BE2C (cell line): ENCODE measurements at regions not wholly inside any gene's neighbourhood (a gene's known extent, or its start where the extent isn't known, plus 50 kb on each side); places are given as distances from the start of the nearest gene placed in this dataset.

Experiments
- DNase-seq: peaks from one replicate; pipeline ENCODE4 v3.0.0-alpha.2; 2020
- H3K27me3 ChIP-seq: fragments of 250-450 bp; sonication (Bioruptor Pico); 2 replicates; pipeline ENCODE4 v1.5.1; 2020; ENCODE audit warnings: mild to moderate bottlenecking
- H3K36me3 ChIP-seq: fragments of 250-450 bp; sonication (Bioruptor Pico); 2 replicates; pipeline ENCODE4 v1.5.1; 2020; ENCODE audit warnings: mild to moderate bottlenecking
- H3K4me1 ChIP-seq: fragments of 250-450 bp; sonication (Bioruptor Pico); 2 replicates; pipeline ENCODE4 v1.5.1; 2020
- H3K4me3 ChIP-seq: 2 replicates; pipeline ENCODE4 v1.5.1; 2011; ENCODE audit warnings: low read depth, low read length
- H3K9me3 ChIP-seq: fragments of 250-450 bp; sonication (Bioruptor Pico); 2 replicates; pipeline ENCODE4 v1.5.1; 2020
- CTCF ChIP-seq: IDR thresholded peaks from 2 replicates; pipeline ENCODE4 v1.5.1; 2012; ENCODE audit warnings: mild to moderate bottlenecking, low read depth, low read length

GRCh38 chr5:115419846-115420585, 123.6 kb upstream of the CCDC112 start:
- no peak for DNase-seq
- Histone ChIP-seq H3K4me1 (no peaks in the 10 kb centered on the region), H3K36me3 (no peaks in the 10 kb centered on the region), H3K9me3 (no peaks in the 10 kb centered on the region), H3K27me3 (0 out of 2 replicates have a peak, but pooled peaks cover 2% of the 10 kb centered on the region), H3K4me3 (no peak overlapping the region)
- no peak for TF ChIP-seq CTCF

DNA sequence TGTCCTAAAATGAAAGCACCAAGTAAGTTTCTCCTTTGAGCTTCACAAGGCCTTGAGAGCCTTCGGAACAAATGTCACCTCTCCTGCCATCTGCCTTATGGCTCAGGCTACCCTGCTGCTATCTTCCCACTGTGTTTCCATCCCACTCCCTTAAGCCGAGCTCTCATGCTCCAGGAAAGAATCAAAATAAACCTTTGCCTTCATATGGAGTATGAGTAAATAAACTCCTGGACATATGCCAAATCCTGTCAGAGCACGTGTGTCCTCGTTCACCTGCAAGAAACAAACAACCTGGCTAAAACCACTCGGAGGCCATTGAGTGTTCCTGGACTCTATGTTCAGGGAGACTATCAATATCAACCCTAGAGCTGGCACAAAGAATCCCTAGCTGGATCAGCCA, 122.3 kb upstream of the CCDC112 start:
- no peak overlapping the region for H3K4me3 ChIP-seq
- TF ChIP-seq CTCF, result no peak
- DNase-seq, result no peak
- H3K36me3 ChIP-seq, result no peaks in the 10 kb centered on the region
- H3K9me3 ChIP-seq, result no peaks in the 10 kb centered on the region
- no peaks in the 10 kb centered on the region for H3K4me1 ChIP-seq
- H3K27me3 ChIP-seq, result 0 out of 2 replicates have a peak, but pooled peaks cover 2% of the 10 kb centered on the region

DNA sequence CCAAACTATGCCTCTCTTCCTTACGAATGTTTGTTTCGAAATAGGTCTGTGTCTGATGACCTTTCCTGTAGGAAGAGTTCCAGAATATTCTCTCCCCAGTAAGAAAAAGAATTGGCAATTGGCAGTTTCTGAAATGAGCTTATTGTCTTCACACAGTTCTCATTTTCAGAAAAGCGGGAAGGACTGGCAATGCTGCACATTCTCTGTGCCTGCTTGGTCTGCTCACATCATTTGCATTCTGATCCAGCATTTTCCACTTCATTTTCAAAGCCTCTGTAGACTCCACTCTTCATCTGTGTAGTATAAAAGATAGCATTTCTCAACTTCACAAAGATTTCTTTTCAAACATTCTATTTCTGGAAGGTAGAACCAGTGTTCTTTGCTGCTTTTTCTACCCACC, 120.6 kb upstream of the CCDC112 start:
- H3K4me3 ChIP-seq, result no peak overlapping the region
- no peaks in the 10 kb centered on the region for H3K36me3 ChIP-seq
- no peaks in the 10 kb centered on the region for H3K9me3 ChIP-seq
- 0 out of 2 replicates have a peak, but pooled peaks cover 2% of the 10 kb centered on the region for H3K27me3 ChIP-seq
- no peak for TF ChIP-seq CTCF
- H3K4me1 ChIP-seq, result no peaks in the 10 kb centered on the region
- no peak for DNase-seq

DNA sequence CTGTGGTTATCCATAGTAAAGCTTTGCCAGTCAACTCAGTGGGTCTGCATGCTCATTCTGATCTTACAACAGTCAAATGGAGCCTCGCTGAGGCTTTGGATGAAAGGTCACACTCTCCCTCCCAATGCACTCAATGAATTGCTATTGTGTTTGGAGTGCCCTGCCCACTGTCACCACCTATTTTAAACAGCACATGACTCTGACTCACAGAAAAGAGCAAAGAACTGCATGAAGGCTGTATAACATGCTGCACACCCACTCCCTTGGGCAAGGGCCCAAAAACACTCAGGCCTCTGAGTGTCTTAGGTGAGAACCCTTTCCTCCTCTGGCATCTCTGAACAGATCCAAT, 118.7 kb upstream of the CCDC112 start:
- no peak for TF ChIP-seq CTCF
- no peaks in the 10 kb centered on the region for H3K4me1 ChIP-seq
- DNase-seq, result no peak

DNA sequence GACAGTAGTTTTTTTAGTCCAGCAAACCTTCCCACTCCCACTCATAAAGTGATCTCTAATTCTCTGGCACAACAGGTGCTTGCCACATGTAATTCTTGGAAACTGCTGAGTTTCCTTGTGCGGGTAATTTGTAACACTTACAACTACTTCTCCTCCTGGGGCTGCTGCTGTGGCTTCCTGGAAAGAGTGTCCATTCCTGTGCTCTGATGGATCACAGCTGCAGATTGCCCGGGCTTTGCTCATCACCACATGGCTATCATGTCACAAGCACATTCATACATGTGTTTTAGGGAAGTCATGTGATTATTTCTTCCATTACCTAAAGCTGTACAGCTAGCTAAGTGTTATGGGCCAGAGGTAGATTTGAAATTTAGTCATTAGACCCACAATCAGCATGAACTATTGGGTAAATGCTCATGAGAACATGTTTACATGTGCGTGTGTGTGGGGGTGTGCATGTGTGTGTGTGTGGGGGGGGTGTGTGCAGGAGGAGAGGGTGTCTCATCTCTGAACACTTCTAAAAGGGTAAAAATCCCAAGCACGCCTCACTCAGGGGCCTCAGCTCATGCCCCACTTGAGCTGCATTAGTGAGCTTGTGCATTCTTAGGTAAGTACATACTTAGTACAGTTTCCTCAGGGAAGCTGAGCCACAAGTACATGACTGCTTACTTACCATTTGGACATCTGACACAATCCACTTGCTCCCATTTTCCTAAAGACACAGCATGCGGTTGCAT, 118.1 kb upstream of the CCDC112 start:
- no peaks in the 10 kb centered on the region for H3K36me3 ChIP-seq
- peaks cover 2% of the 10 kb centered on the region; the same call in 1 of the 2 replicates for H3K27me3 ChIP-seq
- H3K9me3 ChIP-seq, result no peaks in the 10 kb centered on the region
- TF ChIP-seq CTCF, result no peak
- no peak overlapping the region for H3K4me3 ChIP-seq
- no peak for DNase-seq
- no peaks in the 10 kb centered on the region for H3K4me1 ChIP-seq

More for the DNA sequence above, 118.7 kb upstream of the CCDC112 start:
- Histone ChIP-seq H3K27me3 (peaks cover 2% of the 10 kb centered on the region; the same call in 1 of the 2 replicates), H3K36me3 (no peaks in the 10 kb centered on the region), H3K4me3 (no peak overlapping the region), H3K9me3 (no peaks in the 10 kb centered on the region)

DNA sequence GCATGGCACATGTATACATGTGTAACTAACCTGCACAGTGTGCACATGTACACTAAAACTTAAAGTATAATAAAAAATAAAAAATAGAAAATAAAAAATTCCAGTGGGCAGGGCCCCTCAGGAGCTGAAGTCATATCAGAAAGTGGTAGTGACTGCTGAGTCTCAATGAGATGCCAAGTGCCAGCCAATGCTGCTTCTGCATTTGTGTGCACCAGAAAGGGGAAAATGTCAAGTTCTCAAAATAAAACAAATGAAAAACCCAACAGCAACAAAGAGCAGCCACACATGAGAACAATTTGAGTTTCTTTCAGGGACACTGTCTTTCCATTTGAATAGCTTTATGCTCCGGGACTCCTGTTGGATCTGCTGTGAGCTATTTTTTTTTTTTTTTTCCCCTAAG, 117.2 kb upstream of the CCDC112 start:
- TF ChIP-seq CTCF, result no peak
- Histone ChIP-seq H3K4me3 (no peak overlapping the region), H3K4me1 (no peaks in the 10 kb centered on the region), H3K27me3 (peaks cover 6% of the 10 kb centered on the region; the same call in 1 of the 2 replicates), H3K9me3 (no peaks in the 10 kb centered on the region), H3K36me3 (no peaks in the 10 kb centered on the region)
- no peak for DNase-seq
